ENCODE measurements at regions not wholly inside any gene's neighbourhood (a gene's known extent, or its start where the extent isn't known, plus 50 kb on each side); places are given as distances from the start of the nearest gene placed in this dataset.

DNA sequence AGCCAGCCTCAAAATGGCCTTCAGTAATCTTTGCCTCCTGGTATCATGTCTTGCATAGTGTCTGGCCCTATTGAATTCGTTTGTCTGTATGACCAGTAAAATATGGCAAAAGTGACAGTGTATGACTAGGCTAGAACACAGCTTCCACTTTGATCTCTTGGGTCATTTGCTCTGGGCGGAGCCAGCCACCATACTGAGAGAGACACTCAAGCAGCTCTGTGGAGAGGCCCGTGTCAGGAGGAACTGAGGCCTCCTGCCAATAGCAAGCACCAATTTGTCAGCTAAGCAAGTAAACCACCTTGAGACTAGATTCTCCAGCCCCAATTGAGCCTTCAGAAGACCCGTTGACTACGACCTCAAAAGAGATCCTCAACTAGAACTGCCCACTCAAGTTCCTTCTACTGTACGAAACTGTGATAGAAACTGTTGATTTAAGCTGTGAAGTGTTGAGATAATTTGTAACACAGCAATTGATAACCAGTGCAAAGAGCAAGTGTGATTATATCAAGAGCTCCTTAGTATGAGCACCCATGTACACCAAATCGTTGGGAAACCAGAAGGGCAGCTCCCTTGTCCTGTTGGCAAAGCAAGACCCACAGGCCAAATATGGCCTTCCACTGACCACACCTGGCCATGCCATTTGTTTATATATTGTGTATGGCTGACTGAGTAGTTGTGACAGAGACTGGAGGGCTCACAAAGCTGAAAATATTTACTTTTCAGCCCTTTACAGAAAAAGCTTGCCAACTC, 52.7 kb upstream of the SERBP1 start:
- TF ChIP-seq POLR2A (IDR thresholded peaks at IDR 0.05) (no peak), CTCF (IDR thresholded peaks at IDR 0.05) (no peak)
- intact Hi-C loops (cut with DNase I), result no loop called here
- no peak overlapping the region for H3K4me3 ChIP-seq
- WGBS, 4 donors, result 88 to 93% (median 90%) methylated on average over 7 of the region's 7 CpGs
- DNase-seq, result no peak
- H3K4me1 ChIP-seq (replicated peaks in 1 of 2), result peaks cover 4 to 16% of the 10 kb centered on the region in 2 donors
- H3K36me3 ChIP-seq (replicated peaks in 1 of 2), result no peaks in the 10 kb centered on the region
- H3K27ac ChIP-seq, result no peak overlapping the region
- no peaks in the 10 kb centered on the region for H3K9me3 ChIP-seq (replicated peaks in 1 of 3)
- no peaks in the 10 kb centered on the region for H3K27me3 ChIP-seq

DNA sequence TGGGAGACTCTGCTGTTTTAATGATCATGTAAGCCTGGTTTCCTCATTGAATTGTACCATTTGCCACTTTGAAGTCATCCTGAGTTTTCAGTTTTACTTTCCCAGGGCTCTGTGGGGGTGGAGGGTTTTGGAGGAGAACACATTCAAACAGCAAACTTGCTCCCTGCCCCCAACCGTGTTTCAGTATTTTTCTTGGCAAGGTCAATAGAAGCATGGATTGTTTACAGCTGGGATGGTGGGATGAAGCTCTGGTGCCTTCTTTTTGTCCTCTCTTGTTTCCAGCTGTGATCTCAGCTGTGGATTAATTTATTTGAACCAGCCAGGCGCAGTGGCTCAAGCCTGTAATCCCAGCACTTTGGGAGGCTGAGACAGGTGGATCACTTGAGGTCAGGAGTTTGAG, 54.3 kb upstream of the SERBP1 start:
- TF ChIP-seq POLR2A (IDR thresholded peaks at IDR 0.05), result no peak
- no peak for TF ChIP-seq CTCF (IDR thresholded peaks at IDR 0.05)
- Histone ChIP-seq H3K4me1 (replicated peaks in 1 of 2) (peaks cover 0 to 5% of the 10 kb centered on the region in 2 donors), H3K36me3 (replicated peaks in 1 of 2) (no peaks in the 10 kb centered on the region), H3K4me3 (no peak overlapping the region), H3K9me3 (replicated peaks in 1 of 3) (no peaks in the 10 kb centered on the region), H3K27me3 (no peaks in the 10 kb centered on the region), H3K27ac (no peak overlapping the region)
- intact Hi-C loops (cut with DNase I), result no loop called here
- 36 to 60% (median 40%) methylated on average over 2 of the region's 2 CpGs for WGBS, 4 donors
- DNase-seq, result no peak

- intact Hi-C loops (cut with DNase I), result no loop called here
- DNase-seq, result no peak
- Histone ChIP-seq H3K4me3 (no peak overlapping the region), H3K27me3 (no peaks in the 10 kb centered on the region), H3K27ac (no peak overlapping the region), H3K9me3 (replicated peaks in 1 of 3) (no peaks in the 10 kb centered on the region), H3K4me1 (replicated peaks in 1 of 2) (no peaks in the 10 kb centered on the region), H3K36me3 (replicated peaks in 1 of 2) (no peaks in the 10 kb centered on the region)
- 83 to 95% (median 92%) methylated on average over 3 of the region's 3 CpGs for WGBS, 4 donors
- no peak for TF ChIP-seq CTCF (IDR thresholded peaks at IDR 0.05)
- TF ChIP-seq POLR2A (IDR thresholded peaks at IDR 0.05), result no peak
Measured at GRCh38 chr1:67485046-67485811, 55.0 kb upstream of the SERBP1 start.

DNA sequence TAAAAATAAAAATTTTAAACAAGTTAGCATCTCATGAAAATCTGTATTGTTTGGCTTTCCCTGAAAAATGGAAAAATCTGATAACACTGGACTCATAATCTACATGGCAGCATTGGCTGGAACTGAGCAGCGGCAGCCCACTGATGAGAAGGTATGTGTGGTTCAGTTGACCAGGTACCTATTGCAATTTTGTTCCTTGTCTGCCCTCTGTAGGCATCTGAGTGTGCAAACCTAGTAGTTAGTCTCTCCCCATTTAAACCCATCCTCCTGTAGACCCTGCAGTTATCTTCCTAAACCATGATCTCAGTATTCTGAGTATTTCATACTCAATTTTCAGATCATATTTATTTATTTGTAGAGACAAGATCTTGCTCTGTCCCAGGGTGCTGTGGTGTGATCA, 59.4 kb upstream of the SERBP1 start:
- Histone ChIP-seq H3K27ac (no peak overlapping the region), H3K9me3 (replicated peaks in 1 of 3) (no peaks in the 10 kb centered on the region), H3K4me3 (no peak overlapping the region), H3K36me3 (replicated peaks in 1 of 2) (no peaks in the 10 kb centered on the region), H3K4me1 (replicated peaks in 1 of 2) (no peaks in the 10 kb centered on the region), H3K27me3 (no peaks in the 10 kb centered on the region)
- DNase-seq, result peak in 1 of 7 donors; percentile 6
- intact Hi-C loops (cut with DNase I), result no loop called here
- peak in 2 of 6 experiments; percentile 22 to 31 for TF ChIP-seq CTCF (IDR thresholded peaks at IDR 0.05)
- TF ChIP-seq POLR2A (IDR thresholded peaks at IDR 0.05), result no peak
- WGBS, 4 donors, result 36 to 44% (median 42%) methylated on average over 1 of the region's 1 CpG
